Muscle of arm (tissue), 1 donor: ENCODE measurements at regions not wholly inside any gene's neighbourhood (a gene's known extent, or its start where the extent isn't known, plus 50 kb on each side); places are given as distances from the start of the nearest gene placed in this dataset.

Experiments
- DNase-seq: peaks from one replicate; pipeline ENCODE4 v3.0.0-alpha.2; 2013

GRCh38 chr9:7402334-7403027 lies 397.1 kb downstream of the DMAC1 start:
- no peak for DNase-seq

- DNase-seq, result no peak
Measured at GRCh38 chr9:7401116-7401515, 398.5 kb downstream of the DMAC1 start.

GRCh38 chr9:7394002-7394774 lies 405.4 kb downstream of the DMAC1 start:
- DNase-seq, result no peak

- no peak for DNase-seq
Measured at GRCh38 chr9:7392148-7392547, 407.4 kb downstream of the DMAC1 start.

- no peak for DNase-seq
Measured at GRCh38 chr9:7388755-7389154, 410.8 kb downstream of the DMAC1 start.

- DNase-seq, result no peak
Measured at GRCh38 chr9:7387840-7388239, 411.7 kb downstream of the DMAC1 start.

- no peak for DNase-seq
Measured at GRCh38 chr9:7382304-7382703, 417.3 kb downstream of the DMAC1 start.

- no peak for DNase-seq
Measured at GRCh38 chr9:7377489-7377888, 422.1 kb downstream of the DMAC1 start.

- DNase-seq, result no peak
Measured at GRCh38 chr9:7376833-7377232, 422.7 kb downstream of the DMAC1 start.

GRCh38 chr9:7376213-7376612 lies 423.4 kb downstream of the DMAC1 start:
- no peak for DNase-seq

- no peak for DNase-seq
Measured at GRCh38 chr9:7375013-7375511, 424.5 kb downstream of the DMAC1 start.

GRCh38 chr9:7370988-7371387 lies 428.6 kb downstream of the DMAC1 start:
- DNase-seq, result peak; percentile 74

GRCh38 chr9:7370381-7370780 lies 429.2 kb downstream of the DMAC1 start:
- DNase-seq, result peak; percentile 70

- no peak for DNase-seq
Measured at GRCh38 chr9:7369384-7369821, 430.2 kb downstream of the DMAC1 start.

- peak; percentile 40 for DNase-seq
Measured at GRCh38 chr9:7368410-7369292, 430.9 kb downstream of the DMAC1 start.

- no peak for DNase-seq
Measured at GRCh38 chr9:7367726-7368125, 431.9 kb downstream of the DMAC1 start.

- no peak for DNase-seq
Measured at GRCh38 chr9:7366121-7366520, 433.5 kb downstream of the DMAC1 start.

GRCh38 chr9:7363777-7364477 lies 435.7 kb downstream of the DMAC1 start:
- no peak for DNase-seq

GRCh38 chr9:7360513-7360912 lies 439.1 kb downstream of the DMAC1 start:
- no peak for DNase-seq

- DNase-seq, result no peak
Measured at GRCh38 chr9:7358876-7359275, 440.7 kb downstream of the DMAC1 start.

GRCh38 chr9:7354704-7355103 lies 444.9 kb downstream of the DMAC1 start:
- no peak for DNase-seq

- DNase-seq, result no peak
Measured at GRCh38 chr9:7348692-7349091, 450.9 kb downstream of the DMAC1 start.
